HepG2 (cell line): ENCODE measurements at regions not wholly inside any gene's neighbourhood (a gene's known extent, or its start where the extent isn't known, plus 50 kb on each side); places are given as distances from the start of the nearest gene placed in this dataset.

Source experiments
- ATAC-seq: fragments of 200-7000 bp; cut with Tn5 transposase; 3 replicates; pipeline ENCODE4 v1.9.1; 2020; ENCODE audit warnings: mild to moderate bottlenecking, moderate library complexity
- BruUV-seq: library from RNA; stranded (reverse); fragments of 400-500 nt; replicated peaks from 2 replicates; lab custom pipeline; 2021; lab: Mats Ljungman, UMichigan
- CTCF ChIA-PET: fragments of 300-600 bp; formaldehyde crosslinking; extraction: SDS; loops from one replicate; lab custom pipeline; 2021; ENCODE audit warnings: low total read pairs, inconsistent platforms, low intra/inter-chr PET ratio; lab: Yijun Ruan, JAX
- POLR2A ChIA-PET: fragments of 350-600 bp; sonication (Branson Sonifier 250); formaldehyde crosslinking; loops from one replicate; lab custom pipeline; 2020; ENCODE audit warnings: antibody characterized with exemption, inconsistent platforms; lab: Yijun Ruan, JAX
- DNase-seq: peaks from one replicate; pipeline ENCODE4 v3.0.0-alpha.2; 2015; ENCODE audit warnings: low spot score
- FAIRE-seq: peaks from 3 replicates; lab custom pipeline; 2011; peaks lifted over from hg19 to GRCh38; lab: Jason Lieb, UNC
- H2AFZ ChIP-seq: one replicate; pipeline ENCODE4 v1.6.1; 2011; ENCODE audit warnings: low read length, inconsistent platforms
- H3K27ac ChIP-seq: fragments of 300-600 bp; 3 replicates; pipeline ENCODE4 v1.8.0; 2011; ENCODE audit warnings: mixed run types, mild to moderate bottlenecking, mixed read lengths, low read length, inconsistent platforms; ENCODE audit not compliant: insufficient read depth; ENCODE audit errors: extremely low read length
- H3K27me3 ChIP-seq, 2 experiments: fragments of 200-600 bp in 1 of 2; 2 replicates in 1 of 2; 3 replicates in 1 of 2; pipeline versions ENCODE4 v1.6.0 to v1.8.0; 2011; ENCODE audit warnings: low read length in 2 of 2, mild to moderate bottlenecking in 2 of 2, moderate library complexity in 2 of 2, inconsistent platforms in 1 of 2; ENCODE audit not compliant: insufficient read depth in 2 of 2, control insufficient read depth in 1 of 2
- H3K36me3 ChIP-seq, 2 experiments: fragments of 200-600 bp in 1 of 2; replicated peaks in 1 of 2; 2 replicates in 1 of 2; 3 replicates in 1 of 2; pipeline versions ENCODE4 v1.5.1 to v1.8.0; 2011; ENCODE audit warnings: low read length in 2 of 2, inconsistent platforms in 1 of 2; ENCODE audit not compliant: insufficient read depth in 2 of 2, control insufficient read depth in 1 of 2
- H3K4me1 ChIP-seq: 2 replicates; pipeline ENCODE4 v1.5.1; 2012; ENCODE audit warnings: low read length, inconsistent platforms; ENCODE audit not compliant: insufficient read depth
- H3K4me2 ChIP-seq: 2 replicates; pipeline ENCODE4 v1.6.0; 2011; ENCODE audit warnings: low read depth, low read length, inconsistent platforms
- H3K4me3 ChIP-seq, 3 experiments: fragments of 200-600 bp in 1 of 3; sonication (generic), shearing (Covaris generic) in 1 of 3; replicated peaks in 1 of 3; 2 replicates each; pipeline ENCODE4 v1.5.1; 2011 to 2016; ENCODE audit warnings: low read length in 3 of 3, inconsistent platforms in 2 of 3, low read depth in 2 of 3, mild to moderate bottlenecking in 2 of 3, control low read depth in 1 of 3, mixed read lengths in 1 of 3; ENCODE audit not compliant: insufficient read depth in 1 of 3
- H3K79me2 ChIP-seq: one replicate; pipeline ENCODE4 v1.6.1; 2011; ENCODE audit warnings: low read length, inconsistent platforms; ENCODE audit not compliant: insufficient read depth
- H3K9ac ChIP-seq: 2 replicates; pipeline ENCODE4 v1.6.0; 2011; ENCODE audit warnings: mild to moderate bottlenecking, low read depth, low read length, inconsistent platforms; ENCODE audit not compliant: insufficient read depth
- H3K9me3 ChIP-seq: 2 replicates; pipeline ENCODE4 v1.5.1; 2012; ENCODE audit warnings: mild to moderate bottlenecking, low read length
- H4K20me1 ChIP-seq: 2 replicates; pipeline ENCODE4 v1.6.0; 2011; ENCODE audit warnings: inconsistent platforms, mild to moderate bottlenecking, low read length, moderate library complexity; ENCODE audit not compliant: insufficient read depth
- JARID2 ChIP-seq: sonication (generic); formaldehyde crosslinking; IDR thresholded peaks from 2 replicates; pipeline ENCODE4 v1.8.1; 2023; ENCODE audit warnings: missing genetic modification reagents, inconsistent platforms; ENCODE audit not compliant: insufficient replicate concordance
- NKX3-1 ChIP-seq: sonication (generic); formaldehyde crosslinking; IDR thresholded peaks from 2 replicates; pipeline ENCODE4 v1.5.0; 2020; ENCODE audit warnings: missing genetic modification reagents
- POLR2G ChIP-seq: fragments of 200-400 bp; formaldehyde crosslinking; IDR thresholded peaks from 2 replicates; pipeline ENCODE4 v1.6.1; 2018; ENCODE audit warnings: mild to moderate bottlenecking, low read depth, low read length, moderate library complexity
- XBP1 ChIP-seq: sonication (generic); formaldehyde crosslinking; IDR thresholded peaks from 2 replicates; pipeline ENCODE4 v1.5.0; 2020; ENCODE audit warnings: missing genetic modification reagents
- ZKSCAN1 ChIP-seq: fragments of 150-350 bp; IDR thresholded peaks from 2 replicates; pipeline ENCODE4 v1.6.1; 2014; ENCODE audit warnings: low read length
- ZNF296 ChIP-seq: sonication (generic); formaldehyde crosslinking; conservative IDR thresholded peaks from 2 replicates; pipeline ENCODE4 v1.5.0; 2020; ENCODE audit warnings: mild to moderate bottlenecking, missing genetic modification reagents
- ZNF337 ChIP-seq: sonication (generic); formaldehyde crosslinking; IDR thresholded peaks from 2 replicates; pipeline ENCODE4 v1.5.1; 2020; ENCODE audit warnings: missing genetic modification reagents, low read depth, mild to moderate bottlenecking, borderline replicate concordance
- ZNF672 ChIP-seq: sonication (generic); formaldehyde crosslinking; IDR thresholded peaks from 2 replicates; pipeline ENCODE4 v1.8.1; 2022; ENCODE audit warnings: missing genetic modification reagents
- ZNF674 ChIP-seq: sonication (generic); formaldehyde crosslinking; IDR thresholded peaks from 2 replicates; pipeline ENCODE4 v1.5.0; 2020; ENCODE audit warnings: low read depth, mild to moderate bottlenecking, missing genetic modification reagents
- WGBS: methylation state at CpG from one replicate; pipeline ENCODE4 v1.1.6; 2017; ENCODE audit warnings: low lambda C conversion rate; 5-methylcytosine and 5-hydroxymethylcytosine counted together
- in situ Hi-C: cut with HindIII; loops from 2 replicates; pipeline ENCODE4 v1.10.0; 2017; ENCODE audit warnings: low pct_unique_long_range_greater_than_20kb; ENCODE audit not compliant: extremely low pct_ligation_motif_present
- intact Hi-C: fragments of 100-400 bp; cut with micrococcal nuclease; formaldehyde crosslinking; loops from one replicate; pipeline ENCODE4 v1.10.0; 2022; ENCODE audit not compliant: unreplicated experiment
- TF ChIP-seq, protein P1 (sequence below): sonication (generic); formaldehyde crosslinking; IDR thresholded peaks from 2 replicates; pipeline ENCODE4 v1.8.0; 2022; ENCODE audit warnings: missing genetic modification reagents, mild to moderate bottlenecking, inconsistent platforms, borderline replicate concordance

GRCh38 chr12:65670775-65671174, 153.5 kb upstream of the HMGA2 start:
- Histone ChIP-seq H3K4me3 (no peak overlapping the region), H3K9me3 (no peaks in the 10 kb centered on the region)
- CTCF ChIA-PET, result no interaction called here
- TF ChIP-seq ZNF296 (CRISPR knock-in tag), result no peak
- no peak for TF ChIP-seq XBP1 (CRISPR knock-in tag)
- no peak for TF ChIP-seq ZNF672 (CRISPR knock-in tag)
- TF ChIP-seq POLR2G, result no peak
- TF ChIP-seq, all 625 proteins: peak for 0
- Histone ChIP-seq H3K4me1 (no peaks in the 10 kb centered on the region), H3K36me3 (no peaks in the 10 kb centered on the region), H3K27ac (no peak overlapping the region), H4K20me1 (no peaks in the 10 kb centered on the region), H3K27me3 (peaks cover 0 to 1% of the 10 kb centered on the region in 2 experiments; a peak in 2 of 5 replicates), H3K9ac (no peak overlapping the region), H3K79me2 (no peaks in the 10 kb centered on the region), H3K4me2 (no peak overlapping the region), H2AFZ (no peak overlapping the region)
- in situ Hi-C loops, result no loop called here
- no peak for DNase-seq
- ATAC-seq, result no peak
- 43% methylated on average over 3 of the region's 3 CpGs for WGBS
- FAIRE-seq, result no peak
- intact Hi-C loops, result no loop called here
- POLR2A ChIA-PET, result no interaction called here
- no TSS peak for BruUV-seq

GRCh38 chr12:65672441-65672840, 151.8 kb upstream of the HMGA2 start:
- no peak overlapping the region for H3K4me3 ChIP-seq
- no peaks in the 10 kb centered on the region for H4K20me1 ChIP-seq
- ATAC-seq (no peak), DNase-seq (no peak), FAIRE-seq (no peak)
- no peak overlapping the region for H3K27ac ChIP-seq
- no peaks in the 10 kb centered on the region for H3K79me2 ChIP-seq
- ChIA-PET CTCF (no interaction called here), POLR2A (no interaction called here)
- no peak overlapping the region for H3K4me2 ChIP-seq
- 3% methylated on average over 4 of the region's 4 CpGs for WGBS
- TF ChIP-seq ZNF674 (CRISPR knock-in tag) (no peak), ZKSCAN1 (no peak), ZNF337 (CRISPR knock-in tag) (no peak), JARID2 (CRISPR knock-in tag) (no peak), NKX3-1 (CRISPR knock-in tag) (no peak)
- TF ChIP-seq, protein P1, sequence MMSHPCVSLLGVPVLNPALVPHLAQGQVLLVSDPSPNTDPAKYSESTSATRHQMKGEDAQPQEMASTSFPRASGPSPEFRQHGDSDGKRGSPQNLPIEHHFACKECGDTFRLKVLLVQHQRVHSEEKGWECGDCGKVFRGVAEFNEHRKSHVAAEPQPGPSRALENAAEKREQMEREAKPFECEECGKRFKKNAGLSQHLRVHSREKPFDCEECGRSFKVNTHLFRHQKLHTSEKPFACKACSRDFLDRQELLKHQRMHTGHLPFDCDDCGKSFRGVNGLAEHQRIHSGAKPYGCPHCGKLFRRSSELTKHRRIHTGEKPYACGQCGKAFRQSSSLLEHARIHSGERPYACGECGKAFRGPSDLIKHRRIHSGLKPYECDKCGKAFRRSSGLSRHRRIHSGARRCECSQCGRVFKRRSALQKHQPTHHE, result no peak
- H3K36me3 ChIP-seq, result no peaks in the 10 kb centered on the region
- H2AFZ ChIP-seq, result no peak overlapping the region
- no TSS peak for BruUV-seq
- no peak overlapping the region for H3K9ac ChIP-seq
- H3K27me3 ChIP-seq, result peaks cover 0 to 1% of the 10 kb centered on the region in 2 experiments; a peak in 2 of 5 replicates
- in situ Hi-C loops (no loop called here), intact Hi-C loops (no loop called here)
- no peaks in the 10 kb centered on the region for H3K4me1 ChIP-seq
- no peaks in the 10 kb centered on the region for H3K9me3 ChIP-seq
